ENCODE measurements at regions not wholly inside any gene's neighbourhood (a gene's known extent, or its start where the extent isn't known, plus 50 kb on each side); places are given as distances from the start of the nearest gene placed in this dataset.

DNA sequence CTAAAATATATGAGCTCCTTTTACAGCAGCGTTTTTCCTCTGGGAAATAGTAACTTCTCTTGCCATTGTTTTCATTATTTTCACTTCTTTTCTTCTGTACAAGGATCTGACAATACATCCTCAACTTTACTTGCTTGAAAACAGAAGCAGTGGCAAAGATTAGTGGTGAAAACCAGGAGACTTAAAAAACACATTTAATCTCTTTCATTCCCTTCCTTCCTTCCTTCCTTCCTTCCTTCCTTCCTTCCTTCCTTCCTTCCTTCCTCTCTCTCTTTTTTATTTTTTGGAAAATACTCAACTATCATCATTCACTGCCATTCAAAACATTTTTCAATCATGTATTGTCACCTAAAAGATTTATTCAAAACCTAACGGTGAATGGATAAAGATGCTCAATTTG lies 1411.4 kb downstream of the NCAM2 start:
- H3K27ac Mint-ChIP-seq (ENCODE audit: unreplicated experiment): no peak overlapping the region

DNA sequence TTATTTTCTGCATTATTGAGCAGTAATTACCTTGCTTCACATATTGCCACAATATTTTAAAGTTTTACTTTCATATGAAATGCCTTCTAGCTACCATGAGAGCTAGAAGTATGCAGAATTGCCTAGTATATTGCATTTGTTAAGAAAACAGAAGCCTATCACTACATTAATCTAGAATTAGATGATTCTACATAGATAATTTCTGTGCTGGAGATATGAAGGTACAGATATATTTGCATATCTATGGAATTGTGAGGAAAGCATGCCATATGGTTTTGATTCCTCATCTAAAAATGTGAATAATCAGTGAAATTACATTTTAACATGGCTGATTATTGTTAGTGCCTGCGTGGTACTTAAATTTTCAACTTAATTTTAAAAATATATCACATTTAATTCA lies 1418.3 kb downstream of the NCAM2 start:
- no peak for FAIRE-seq
- no peaks in the 10 kb centered on the region for H3K27me3 Mint-ChIP-seq (ENCODE audit: low read depth, unreplicated experiment)
- no peaks in the 10 kb centered on the region for H3K36me3 Mint-ChIP-seq (ENCODE audit: low read depth, unreplicated experiment)
- TF ChIP-seq EZH2 (IDR thresholded peaks at IDR 0.05; ENCODE audit: insufficient read depth, low read length) (no peak), CTCF (IDR thresholded peaks at IDR 0.05; ENCODE audit: insufficient read depth, low read depth, low read length) (no peak)
- Histone ChIP-seq H3K79me2 (ENCODE audit: insufficient read depth, low read length) (no peaks in the 10 kb centered on the region), H3K9ac (ENCODE audit: low read length) (no peak overlapping the region), H3K4me1 (ENCODE audit: insufficient read depth, low read length) (no peaks in the 10 kb centered on the region), H3K36me3 (ENCODE audit: insufficient read depth, low read length) (no peaks in the 10 kb centered on the region), H3K27me3 (ENCODE audit: insufficient read depth, low read length) (no peaks in the 10 kb centered on the region), H4K20me1 (ENCODE audit: insufficient read depth, low read length) (no peaks in the 10 kb centered on the region), H3K4me2 (ENCODE audit: low read length) (no peak overlapping the region), H3K4me3 (ENCODE audit: insufficient read depth, low read depth, low read length) (no peak overlapping the region), H2AFZ (ENCODE audit: low read depth, low read length) (no peak overlapping the region), H3K9me3 (ENCODE audit: insufficient read depth, low read depth, low read length) (no peaks in the 10 kb centered on the region), H3K27ac (ENCODE audit: low read depth, low read length) (no peak overlapping the region)
- no peak for DNase-seq (ENCODE audit: low read depth)
- no peak overlapping the region for H3K27ac Mint-ChIP-seq (ENCODE audit: unreplicated experiment)
- H3K4me1 Mint-ChIP-seq (ENCODE audit: low read depth, unreplicated experiment): peaks cover 3% of the 10 kb centered on the region
- H3K9me3 Mint-ChIP-seq (ENCODE audit: unreplicated experiment): no peaks in the 10 kb centered on the region
- H3K4me3 Mint-ChIP-seq (ENCODE audit: unreplicated experiment): no peak overlapping the region

More for the DNA sequence above, 1411.4 kb downstream of the NCAM2 start:
- Mint-ChIP-seq H3K4me3 (ENCODE audit: unreplicated experiment) (no peak overlapping the region), H3K9me3 (ENCODE audit: unreplicated experiment) (no peaks in the 10 kb centered on the region), H3K36me3 (ENCODE audit: low read depth, unreplicated experiment) (no peaks in the 10 kb centered on the region), H3K27me3 (ENCODE audit: low read depth, unreplicated experiment) (no peaks in the 10 kb centered on the region), H3K4me1 (ENCODE audit: low read depth, unreplicated experiment) (no peaks in the 10 kb centered on the region)
- no peaks in the 10 kb centered on the region for H3K4me1 ChIP-seq (ENCODE audit: insufficient read depth, low read length)
- DNase-seq (ENCODE audit: low read depth): no peak
- TF ChIP-seq EZH2 (IDR thresholded peaks at IDR 0.05; ENCODE audit: insufficient read depth, low read length) (no peak), CTCF (IDR thresholded peaks at IDR 0.05; ENCODE audit: insufficient read depth, low read depth, low read length) (no peak)
- H3K9ac ChIP-seq (ENCODE audit: low read length): no peak overlapping the region
- FAIRE-seq: no peak
- no peaks in the 10 kb centered on the region for H3K9me3 ChIP-seq (ENCODE audit: insufficient read depth, low read depth, low read length)
- H2AFZ ChIP-seq (ENCODE audit: low read depth, low read length): no peak overlapping the region
- H3K36me3 ChIP-seq (ENCODE audit: insufficient read depth, low read length): no peaks in the 10 kb centered on the region
- H3K4me2 ChIP-seq (ENCODE audit: low read length): no peak overlapping the region
- no peaks in the 10 kb centered on the region for H3K79me2 ChIP-seq (ENCODE audit: insufficient read depth, low read length)
- no peaks in the 10 kb centered on the region for H4K20me1 ChIP-seq (ENCODE audit: insufficient read depth, low read length)
- no peak overlapping the region for H3K27ac ChIP-seq (ENCODE audit: low read depth, low read length)
- no peaks in the 10 kb centered on the region for H3K27me3 ChIP-seq (ENCODE audit: insufficient read depth, low read length)
- H3K4me3 ChIP-seq (ENCODE audit: insufficient read depth, low read depth, low read length): no peak overlapping the region

DNA sequence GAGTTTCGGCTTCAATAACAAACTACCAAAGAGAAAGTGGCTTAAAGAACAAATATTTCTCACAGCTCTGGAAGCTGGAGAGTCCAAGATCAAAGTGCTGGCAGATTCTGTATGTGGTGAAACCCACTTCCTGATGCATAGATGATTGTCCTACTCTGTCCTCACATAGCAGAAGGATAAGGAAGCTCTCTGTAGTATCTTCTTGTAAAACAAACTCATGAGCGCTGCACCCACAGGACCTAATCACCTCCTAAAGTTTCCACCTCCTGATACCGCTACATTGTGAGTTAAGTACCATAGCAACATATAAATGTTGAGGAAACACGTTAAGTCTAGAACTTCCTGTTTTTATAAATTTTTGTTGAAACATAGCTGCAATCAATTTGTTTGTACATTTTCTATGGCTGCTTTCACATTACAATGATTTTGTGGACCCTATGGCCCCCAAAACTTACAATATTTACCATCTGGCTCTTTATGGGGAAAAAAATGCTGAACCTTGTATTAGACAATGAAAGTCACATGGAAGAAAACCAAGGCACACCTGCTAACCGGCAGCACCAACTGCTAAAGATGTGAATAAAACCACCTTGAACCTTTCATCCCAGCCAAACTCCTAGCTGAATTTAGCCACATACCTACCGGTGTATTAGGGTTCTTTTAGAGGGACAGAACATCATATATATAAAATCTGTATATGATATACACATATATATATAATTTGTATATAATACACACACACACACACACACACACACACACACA lies 1423.4 kb downstream of the NCAM2 start:
- DNase-seq (ENCODE audit: low read depth) (no peak), FAIRE-seq (no peak)
- Histone ChIP-seq H3K9ac (ENCODE audit: low read length) (no peak overlapping the region), H3K36me3 (ENCODE audit: insufficient read depth, low read length) (no peaks in the 10 kb centered on the region), H2AFZ (ENCODE audit: low read depth, low read length) (no peak overlapping the region), H3K79me2 (ENCODE audit: insufficient read depth, low read length) (no peaks in the 10 kb centered on the region), H3K27me3 (ENCODE audit: insufficient read depth, low read length) (no peaks in the 10 kb centered on the region), H3K27ac (ENCODE audit: low read depth, low read length) (no peak overlapping the region), H3K9me3 (ENCODE audit: insufficient read depth, low read depth, low read length) (no peaks in the 10 kb centered on the region), H3K4me3 (ENCODE audit: insufficient read depth, low read depth, low read length) (no peak overlapping the region), H4K20me1 (ENCODE audit: insufficient read depth, low read length) (no peaks in the 10 kb centered on the region), H3K4me1 (ENCODE audit: insufficient read depth, low read length) (no peaks in the 10 kb centered on the region), H3K4me2 (ENCODE audit: low read length) (no peak overlapping the region)
- no peaks in the 10 kb centered on the region for H3K36me3 Mint-ChIP-seq (ENCODE audit: low read depth, unreplicated experiment)
- H3K4me1 Mint-ChIP-seq (ENCODE audit: low read depth, unreplicated experiment): peaks cover 3% of the 10 kb centered on the region
- no peak overlapping the region for H3K27ac Mint-ChIP-seq (ENCODE audit: unreplicated experiment)
- no peaks in the 10 kb centered on the region for H3K27me3 Mint-ChIP-seq (ENCODE audit: low read depth, unreplicated experiment)
- H3K4me3 Mint-ChIP-seq (ENCODE audit: unreplicated experiment): no peak overlapping the region
- TF ChIP-seq CTCF (IDR thresholded peaks at IDR 0.05; ENCODE audit: insufficient read depth, low read depth, low read length): no peak
- TF ChIP-seq EZH2 (IDR thresholded peaks at IDR 0.05; ENCODE audit: insufficient read depth, low read length): no peak
- no peaks in the 10 kb centered on the region for H3K9me3 Mint-ChIP-seq (ENCODE audit: unreplicated experiment)

Data from astrocyte (in vitro differentiated cells and primary cell).